Mesendoderm (in vitro differentiated cells): ENCODE measurements at regions not wholly inside any gene's neighbourhood (a gene's known extent, or its start where the extent isn't known, plus 50 kb on each side); places are given as distances from the start of the nearest gene placed in this dataset.
"Not testable (repeated sequence)": the region's sequence is repeated elsewhere in the genome, so short reads cannot be mapped to it uniquely, and the experiment has no call there.

Experiments
- DNase-seq: peaks from one replicate; pipeline ENCODE4 v3.0.0; 2013
- H2AK5ac ChIP-seq: 2 replicates; pipeline ENCODE4 v1.6.1; 2013; ENCODE audit warnings: low read length, inconsistent platforms
- H2BK120ac ChIP-seq: 2 replicates; pipeline ENCODE4 v1.6.1; 2013; ENCODE audit warnings: low read depth, mild to moderate bottlenecking, low read length, moderate library complexity, mixed read lengths
- H2BK15ac ChIP-seq: replicated peaks from 2 replicates; pipeline ENCODE4 v1.6.1; 2013; ENCODE audit warnings: low read depth, mild to moderate bottlenecking, moderate library complexity
- H2BK5ac ChIP-seq: 2 replicates; pipeline ENCODE4 v1.6.1; 2013; ENCODE audit warnings: low read length, inconsistent platforms
- H3K18ac ChIP-seq: 2 replicates; pipeline ENCODE4 v1.6.1; 2013; ENCODE audit warnings: mild to moderate bottlenecking, low read length, mixed read lengths
- H3K23ac ChIP-seq: one replicate; pipeline ENCODE4 v1.6.1; 2013; ENCODE audit warnings: low read length
- H3K27ac ChIP-seq: 2 replicates; pipeline ENCODE4 v1.5.1; 2013; ENCODE audit warnings: low read depth, mild to moderate bottlenecking, inconsistent platforms, low read length, moderate library complexity
- H3K27me3 ChIP-seq: 2 replicates; pipeline ENCODE4 v1.6.1; 2013; ENCODE audit warnings: low read length, control low read depth, mild to moderate bottlenecking, inconsistent platforms; ENCODE audit not compliant: insufficient read depth, poor library complexity
- H3K36me3 ChIP-seq: 2 replicates; pipeline ENCODE4 v1.6.1; 2013; ENCODE audit warnings: low read length, inconsistent platforms; ENCODE audit not compliant: control insufficient read depth, insufficient read depth
- H3K4ac ChIP-seq: one replicate; pipeline ENCODE4 v1.6.1; 2013; ENCODE audit warnings: low read depth, mild to moderate bottlenecking, low read length, moderate library complexity
- H3K4me1 ChIP-seq: 2 replicates; pipeline ENCODE4 v1.6.1; 2013; ENCODE audit warnings: low read depth, low read length, inconsistent platforms; ENCODE audit not compliant: control insufficient read depth
- H3K4me2 ChIP-seq: 2 replicates; pipeline ENCODE4 v1.6.1; 2013; ENCODE audit warnings: low read length
- H3K4me3 ChIP-seq: 2 replicates; pipeline ENCODE4 v1.5.1; 2013; ENCODE audit warnings: mild to moderate bottlenecking, low read length
- H3K56ac ChIP-seq: one replicate; pipeline ENCODE4 v1.6.1; 2013; ENCODE audit warnings: low read length
- H3K79me1 ChIP-seq: 2 replicates; pipeline ENCODE4 v1.6.1; 2013; ENCODE audit warnings: low read length, inconsistent platforms
- H3K79me2 ChIP-seq: 2 replicates; pipeline ENCODE4 v1.6.1; 2013; ENCODE audit warnings: mild to moderate bottlenecking, low read length; ENCODE audit not compliant: control insufficient read depth, insufficient read depth
- H3K9ac ChIP-seq: 2 replicates; pipeline ENCODE4 v1.6.1; 2013; ENCODE audit warnings: low read length, inconsistent platforms
- H4K5ac ChIP-seq: one replicate; pipeline ENCODE4 v1.6.1; 2013; ENCODE audit warnings: low read length
- H4K8ac ChIP-seq: one replicate; pipeline ENCODE4 v1.6.1; 2013; ENCODE audit warnings: low read depth, mild to moderate bottlenecking, control low read depth, low read length, moderate library complexity
- WGBS: extraction: QIAGEN DNeasy Blood & Tissue Kit; methylation state at CpG from one replicate; pipeline ENCODE4 v1.1.7; 2013; ENCODE audit warnings: low lambda C conversion rate, missing lambda C conversion rate; ENCODE audit not compliant: insufficient coverage; ENCODE audit errors: extremely low coverage; 5-methylcytosine and 5-hydroxymethylcytosine counted together

GRCh38 chr9:39604089-39604488, 248.6 kb downstream of the SPATA31A1 start:
- H3K4me3 ChIP-seq, H3K4ac ChIP-seq, H3K79me1 ChIP-seq, DNase-seq, H2BK15ac ChIP-seq, H3K9ac ChIP-seq, H3K56ac ChIP-seq, H3K27me3 ChIP-seq, H3K4me1 ChIP-seq, H3K4me2 ChIP-seq, H3K36me3 ChIP-seq, H4K5ac ChIP-seq, H2BK5ac ChIP-seq, H3K79me2 ChIP-seq, H3K18ac ChIP-seq, H3K27ac ChIP-seq, H3K23ac ChIP-seq, H2BK120ac ChIP-seq, H4K8ac ChIP-seq, H2AK5ac ChIP-seq: not testable (repeated sequence)
- WGBS = no CpG with 5 or more reads among the region's 24 CpGs

- not testable (repeated sequence) for H2BK120ac ChIP-seq, H3K36me3 ChIP-seq, H2BK15ac ChIP-seq, H3K27me3 ChIP-seq, H3K4ac ChIP-seq, H3K79me2 ChIP-seq, H3K9ac ChIP-seq, H3K4me1 ChIP-seq, H2AK5ac ChIP-seq, H2BK5ac ChIP-seq, H4K8ac ChIP-seq, H3K27ac ChIP-seq, H3K4me3 ChIP-seq, H3K79me1 ChIP-seq, H3K18ac ChIP-seq, H3K4me2 ChIP-seq, H3K23ac ChIP-seq, DNase-seq, H4K5ac ChIP-seq, H3K56ac ChIP-seq
- WGBS = no CpG with 5 or more reads among the region's 4 CpGs
These were observed 256.2 kb downstream of the SPATA31A1 start for GRCh38 chr9:39611449-39612231.

DNA sequence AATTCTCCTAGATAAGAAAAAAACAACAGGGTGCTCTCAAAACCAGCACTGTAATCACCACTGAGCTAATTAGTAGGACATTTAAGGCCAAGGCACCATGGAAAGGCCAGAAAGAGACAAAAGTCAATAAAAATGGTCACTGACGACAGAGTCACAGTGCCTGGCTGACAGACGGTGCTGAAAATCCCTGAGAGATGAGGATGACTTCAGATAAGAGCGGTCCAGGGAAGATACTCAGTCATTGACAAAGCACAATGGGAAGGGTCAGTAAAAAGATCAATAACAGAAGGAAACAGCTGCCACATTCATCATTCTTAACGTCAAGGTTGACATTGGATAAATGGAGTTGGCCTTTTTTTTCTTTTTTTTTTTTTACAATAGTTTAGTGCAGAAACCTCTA, 261.0 kb downstream of the SPATA31A1 start:
- DNase-seq = peak; percentile 18
- H3K56ac ChIP-seq, H4K8ac ChIP-seq, H3K36me3 ChIP-seq, H2BK120ac ChIP-seq, H3K4me2 ChIP-seq, H3K9ac ChIP-seq, H3K27ac ChIP-seq, H4K5ac ChIP-seq, H3K79me1 ChIP-seq, H3K4me3 ChIP-seq, H3K18ac ChIP-seq, H3K79me2 ChIP-seq, H3K27me3 ChIP-seq, H3K4ac ChIP-seq, H3K4me1 ChIP-seq, H2BK15ac ChIP-seq, H2BK5ac ChIP-seq, H3K23ac ChIP-seq, H2AK5ac ChIP-seq: not testable (repeated sequence)
- no CpG with 5 or more reads among the region's 4 CpGs for WGBS

GRCh38 chr9:39624048-39624447, 268.6 kb downstream of the SPATA31A1 start:
- H4K8ac ChIP-seq, H2BK15ac ChIP-seq, H2BK5ac ChIP-seq, H3K4me2 ChIP-seq, H3K36me3 ChIP-seq, H3K4me1 ChIP-seq, H3K4ac ChIP-seq, H3K79me2 ChIP-seq, H3K56ac ChIP-seq, H2BK120ac ChIP-seq, H3K9ac ChIP-seq, DNase-seq, H3K27me3 ChIP-seq, H3K18ac ChIP-seq, H2AK5ac ChIP-seq, H3K23ac ChIP-seq, H4K5ac ChIP-seq, H3K27ac ChIP-seq, H3K79me1 ChIP-seq, H3K4me3 ChIP-seq: not testable (repeated sequence)
- no CpG with 5 or more reads among the region's 10 CpGs for WGBS

GRCh38 chr9:39632071-39632470, 276.6 kb downstream of the SPATA31A1 start:
- H3K4me1 ChIP-seq, H3K4ac ChIP-seq, H3K4me3 ChIP-seq, H3K79me1 ChIP-seq, H3K18ac ChIP-seq, H2BK120ac ChIP-seq, H3K4me2 ChIP-seq, H2BK15ac ChIP-seq, H3K23ac ChIP-seq, H3K36me3 ChIP-seq, H2AK5ac ChIP-seq, H4K5ac ChIP-seq, DNase-seq, H3K27ac ChIP-seq, H3K79me2 ChIP-seq, H4K8ac ChIP-seq, H3K27me3 ChIP-seq, H3K9ac ChIP-seq, H3K56ac ChIP-seq, H2BK5ac ChIP-seq: not testable (repeated sequence)
- no CpG with 5 or more reads among the region's 12 CpGs for WGBS

GRCh38 chr9:39649029-39649428, 293.6 kb downstream of the SPATA31A1 start:
- H3K4me3 ChIP-seq, H4K5ac ChIP-seq, H3K4me2 ChIP-seq, H3K9ac ChIP-seq, H3K4ac ChIP-seq, H3K18ac ChIP-seq, H3K79me1 ChIP-seq, H3K56ac ChIP-seq, H2BK15ac ChIP-seq, H4K8ac ChIP-seq, H3K79me2 ChIP-seq, H2BK5ac ChIP-seq, H3K27ac ChIP-seq, H3K4me1 ChIP-seq, H2BK120ac ChIP-seq, H3K36me3 ChIP-seq, DNase-seq, H3K23ac ChIP-seq, H2AK5ac ChIP-seq, H3K27me3 ChIP-seq: not testable (repeated sequence)
